Liver (tissue), 3 donors: ENCODE measurements at regions not wholly inside any gene's neighbourhood (a gene's known extent, or its start where the extent isn't known, plus 50 kb on each side); places are given as distances from the start of the nearest gene placed in this dataset.

ENCODE experiments used
- CTCF ChIP-seq: fragments of 150-350 bp; IDR thresholded peaks from 2 replicates; pipeline ENCODE4 v1.5.1; 2017; ENCODE audit warnings: improper control_type of control experiment, low read depth, low read length; ENCODE audit not compliant: missing input control
- FOXA2 ChIP-seq: IDR thresholded peaks from 2 replicates; pipeline ENCODE4 v1.6.1; 2016; ENCODE audit warnings: antibody characterized with exemption
- TAF1 ChIP-seq: conservative IDR thresholded peaks from 2 replicates; pipeline ENCODE4 v1.6.1; 2016; ENCODE audit warnings: antibody characterized with exemption, mild to moderate bottlenecking
- donor health status: healthy.
- donor health status: healthy.

GRCh38 chr3:157837336-157837735, 268.9 kb downstream of the SHOX2 start:
- TF ChIP-seq CTCF (no peak), FOXA2 (no peak), TAF1 (no peak)
